Panc1 (cell line): ENCODE measurements at regions not wholly inside any gene's neighbourhood (a gene's known extent, or its start where the extent isn't known, plus 50 kb on each side); places are given as distances from the start of the nearest gene placed in this dataset.

Experiments
- POLR2AphosphoS5 ChIP-seq: IDR thresholded peaks from 2 replicates; pipeline ENCODE4 v1.6.1; 2012; ENCODE audit warnings: mild to moderate bottlenecking, low read depth, low read length, moderate library complexity
- SIN3A ChIP-seq: IDR thresholded peaks from 2 replicates; pipeline ENCODE4 v1.6.1; 2012; ENCODE audit warnings: low read depth, mild to moderate bottlenecking, low read length, moderate library complexity, borderline replicate concordance; ENCODE audit not compliant: insufficient read depth
- TCF7L2 ChIP-seq: IDR thresholded peaks from 2 replicates; pipeline ENCODE4 v1.6.1; 2011; ENCODE audit warnings: mild to moderate bottlenecking, low read depth, low read length, inconsistent platforms
- TF ChIP-seq, protein P1 (sequence below): fragments of 450-650 bp; IDR thresholded peaks from 2 replicates; pipeline ENCODE4 v1.5.1; 2017; ENCODE audit warnings: mild to moderate bottlenecking
- TF ChIP-seq, protein P2 (sequence below), 2 experiments: IDR thresholded peaks; 2 replicates each; pipeline ENCODE4 v1.6.1; 2011 to 2012; ENCODE audit warnings: low read depth in 2 of 2, control low read depth in 1 of 2, low read length in 1 of 2, mild to moderate bottlenecking in 1 of 2, moderate library complexity in 1 of 2; ENCODE audit not compliant: insufficient read depth in 1 of 2

DNA sequence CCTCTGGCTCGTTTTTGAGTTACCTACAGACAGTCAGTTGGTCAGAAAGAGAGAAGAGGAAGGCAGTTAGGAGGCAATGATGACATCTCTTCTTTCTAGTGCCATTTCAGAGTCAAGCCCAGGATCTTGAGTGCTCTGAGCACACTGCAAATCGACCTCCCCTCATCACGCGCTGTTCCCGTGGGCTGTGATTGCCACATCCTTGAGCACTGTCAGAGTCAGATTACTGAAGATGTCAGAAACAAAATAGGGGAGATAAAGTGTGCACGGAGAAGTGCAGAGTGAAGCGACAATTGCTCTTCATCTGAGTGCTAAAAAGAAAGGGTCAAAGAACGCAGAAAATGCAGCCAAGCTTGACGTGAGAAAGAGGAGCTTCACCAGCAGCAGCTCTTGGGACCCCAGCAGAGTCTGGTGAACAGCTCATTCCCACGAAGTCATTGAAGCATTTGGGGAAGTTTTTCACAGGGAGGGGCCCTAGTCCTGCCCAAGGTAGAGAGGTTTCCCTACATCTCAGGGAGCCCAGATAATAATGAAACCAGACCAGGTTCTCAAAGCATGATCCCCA is 661.7 kb upstream of the AUTS2 start:
- TF ChIP-seq TCF7L2 (no peak), SIN3A (no peak), POLR2AphosphoS5 (no peak)
- TF ChIP-seq, protein P1, sequence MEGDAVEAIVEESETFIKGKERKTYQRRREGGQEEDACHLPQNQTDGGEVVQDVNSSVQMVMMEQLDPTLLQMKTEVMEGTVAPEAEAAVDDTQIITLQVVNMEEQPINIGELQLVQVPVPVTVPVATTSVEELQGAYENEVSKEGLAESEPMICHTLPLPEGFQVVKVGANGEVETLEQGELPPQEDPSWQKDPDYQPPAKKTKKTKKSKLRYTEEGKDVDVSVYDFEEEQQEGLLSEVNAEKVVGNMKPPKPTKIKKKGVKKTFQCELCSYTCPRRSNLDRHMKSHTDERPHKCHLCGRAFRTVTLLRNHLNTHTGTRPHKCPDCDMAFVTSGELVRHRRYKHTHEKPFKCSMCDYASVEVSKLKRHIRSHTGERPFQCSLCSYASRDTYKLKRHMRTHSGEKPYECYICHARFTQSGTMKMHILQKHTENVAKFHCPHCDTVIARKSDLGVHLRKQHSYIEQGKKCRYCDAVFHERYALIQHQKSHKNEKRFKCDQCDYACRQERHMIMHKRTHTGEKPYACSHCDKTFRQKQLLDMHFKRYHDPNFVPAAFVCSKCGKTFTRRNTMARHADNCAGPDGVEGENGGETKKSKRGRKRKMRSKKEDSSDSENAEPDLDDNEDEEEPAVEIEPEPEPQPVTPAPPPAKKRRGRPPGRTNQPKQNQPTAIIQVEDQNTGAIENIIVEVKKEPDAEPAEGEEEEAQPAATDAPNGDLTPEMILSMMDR = no peak
- TF ChIP-seq, protein P2, sequence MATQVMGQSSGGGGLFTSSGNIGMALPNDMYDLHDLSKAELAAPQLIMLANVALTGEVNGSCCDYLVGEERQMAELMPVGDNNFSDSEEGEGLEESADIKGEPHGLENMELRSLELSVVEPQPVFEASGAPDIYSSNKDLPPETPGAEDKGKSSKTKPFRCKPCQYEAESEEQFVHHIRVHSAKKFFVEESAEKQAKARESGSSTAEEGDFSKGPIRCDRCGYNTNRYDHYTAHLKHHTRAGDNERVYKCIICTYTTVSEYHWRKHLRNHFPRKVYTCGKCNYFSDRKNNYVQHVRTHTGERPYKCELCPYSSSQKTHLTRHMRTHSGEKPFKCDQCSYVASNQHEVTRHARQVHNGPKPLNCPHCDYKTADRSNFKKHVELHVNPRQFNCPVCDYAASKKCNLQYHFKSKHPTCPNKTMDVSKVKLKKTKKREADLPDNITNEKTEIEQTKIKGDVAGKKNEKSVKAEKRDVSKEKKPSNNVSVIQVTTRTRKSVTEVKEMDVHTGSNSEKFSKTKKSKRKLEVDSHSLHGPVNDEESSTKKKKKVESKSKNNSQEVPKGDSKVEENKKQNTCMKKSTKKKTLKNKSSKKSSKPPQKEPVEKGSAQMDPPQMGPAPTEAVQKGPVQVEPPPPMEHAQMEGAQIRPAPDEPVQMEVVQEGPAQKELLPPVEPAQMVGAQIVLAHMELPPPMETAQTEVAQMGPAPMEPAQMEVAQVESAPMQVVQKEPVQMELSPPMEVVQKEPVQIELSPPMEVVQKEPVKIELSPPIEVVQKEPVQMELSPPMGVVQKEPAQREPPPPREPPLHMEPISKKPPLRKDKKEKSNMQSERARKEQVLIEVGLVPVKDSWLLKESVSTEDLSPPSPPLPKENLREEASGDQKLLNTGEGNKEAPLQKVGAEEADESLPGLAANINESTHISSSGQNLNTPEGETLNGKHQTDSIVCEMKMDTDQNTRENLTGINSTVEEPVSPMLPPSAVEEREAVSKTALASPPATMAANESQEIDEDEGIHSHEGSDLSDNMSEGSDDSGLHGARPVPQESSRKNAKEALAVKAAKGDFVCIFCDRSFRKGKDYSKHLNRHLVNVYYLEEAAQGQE (IDR thresholded peaks at IDR 0.05; ENCODE audit: insufficient read depth in 1 of 2, low read depth in 2 of 2, low read length in 1 of 2) = no peak
